HT1080 (cell line): ENCODE measurements at regions not wholly inside any gene's neighbourhood (a gene's known extent, or its start where the extent isn't known, plus 50 kb on each side); places are given as distances from the start of the nearest gene placed in this dataset.

ENCODE experiments used
- DNase-seq: peaks from one replicate; pipeline ENCODE4 v3.0.0-alpha.2; 2015; ENCODE audit warnings: low read depth

DNA sequence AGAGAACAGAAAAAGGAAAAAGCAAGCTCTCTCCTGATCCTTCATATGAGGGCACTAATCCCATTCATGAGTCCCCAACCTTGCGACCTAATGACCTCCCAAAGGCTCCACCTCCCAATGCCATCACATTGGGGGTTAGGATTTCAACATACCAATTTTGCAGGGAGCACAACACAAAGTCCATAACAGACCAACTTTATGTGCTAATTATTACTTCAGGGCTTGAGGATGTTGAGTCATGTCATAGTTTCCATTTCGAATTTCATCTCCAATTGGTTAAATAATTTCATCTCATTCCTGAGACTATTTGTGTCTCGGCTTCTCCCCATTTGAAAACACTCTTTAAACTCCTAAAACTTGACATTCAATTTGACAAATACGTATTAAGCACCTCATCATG is 69.9 kb upstream of the KLF7 start:
- DNase-seq, result no peak

GRCh38 chr2:207236156-207236935 is 70.6 kb upstream of the KLF7 start:
- no peak for DNase-seq

DNA sequence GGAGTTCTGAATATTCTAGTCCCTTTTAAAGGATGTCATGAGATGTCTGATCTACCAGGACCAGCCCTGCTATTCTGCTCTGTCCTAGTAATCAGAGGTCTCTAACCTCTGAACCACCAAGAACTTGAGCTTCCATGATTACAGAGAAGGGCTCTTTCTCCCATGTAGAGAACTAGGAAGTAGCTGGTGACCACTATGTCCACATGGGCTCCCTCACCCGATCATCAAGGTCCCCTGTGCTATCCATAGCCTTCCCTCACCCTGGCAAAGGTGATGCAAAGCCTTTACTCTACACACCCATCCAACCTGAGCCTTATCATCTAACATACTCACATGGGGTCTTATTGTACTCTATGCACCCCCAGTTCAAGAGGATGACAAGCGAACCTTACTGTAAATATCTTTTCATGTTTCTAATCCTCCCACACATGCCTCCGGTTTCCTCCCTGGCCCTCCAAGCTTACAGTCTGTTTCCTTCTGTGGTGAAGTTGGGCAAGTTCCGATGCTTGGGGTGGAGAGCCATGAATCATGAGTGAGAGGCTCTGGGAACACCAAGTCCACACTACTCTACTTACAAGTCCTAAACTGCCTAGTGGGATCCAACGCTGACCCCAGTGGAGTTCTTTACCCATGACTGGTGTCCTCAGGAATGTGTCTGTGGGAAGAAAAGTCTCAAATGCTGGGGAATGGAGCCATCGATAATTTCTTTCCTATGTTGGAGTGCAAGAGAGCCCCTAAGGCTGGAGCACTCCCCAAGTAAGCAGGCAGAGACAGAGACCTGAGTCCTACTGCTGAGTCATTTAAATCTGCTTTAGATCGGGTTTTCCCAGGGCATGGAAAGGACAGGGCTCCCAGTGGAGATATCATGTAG is 73.3 kb upstream of the KLF7 start:
- DNase-seq, result peak; percentile 99

- DNase-seq, result peak; percentile 57
Measured at GRCh38 chr2:207239754-207240494, 74.2 kb upstream of the KLF7 start.

DNA sequence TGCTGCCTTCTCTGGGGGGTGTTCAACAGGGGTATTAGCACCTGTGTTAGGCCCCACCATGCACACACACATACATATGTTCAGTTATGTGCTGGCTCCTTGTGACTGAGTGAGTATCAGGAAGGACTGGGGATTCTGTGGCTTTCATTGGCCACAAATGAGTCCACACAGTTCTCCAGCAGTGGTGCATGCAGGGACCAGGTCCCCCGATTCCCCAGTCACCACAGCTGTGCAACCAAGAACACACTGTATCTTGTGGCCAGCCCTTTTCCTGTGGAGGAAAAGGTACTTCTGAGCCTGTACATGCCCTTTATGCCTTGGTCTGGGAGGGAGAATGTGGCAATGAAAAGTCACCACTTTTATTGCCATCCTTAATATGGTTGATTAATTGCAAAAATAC is 74.9 kb upstream of the KLF7 start:
- peak; percentile 50 for DNase-seq

DNA sequence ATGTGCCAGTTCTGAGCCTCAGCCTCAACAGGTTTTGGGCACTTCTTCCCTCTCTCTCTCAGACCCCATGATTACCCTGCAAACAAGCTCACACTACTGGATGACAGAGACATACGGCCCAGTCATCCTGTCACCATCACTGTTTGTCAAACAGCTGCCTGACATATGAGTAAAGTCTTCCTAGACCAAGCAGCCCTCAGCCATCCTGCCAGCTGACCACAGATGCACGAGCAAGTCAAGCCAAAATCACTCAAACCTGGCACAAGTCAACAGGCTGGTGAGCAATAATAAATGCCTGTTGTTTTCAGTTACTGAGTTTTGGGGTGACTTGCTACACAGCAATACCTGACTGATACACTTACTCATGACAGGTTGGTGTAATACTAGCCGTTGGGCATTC is 75.5 kb upstream of the KLF7 start:
- peak; percentile 69 for DNase-seq

DNA sequence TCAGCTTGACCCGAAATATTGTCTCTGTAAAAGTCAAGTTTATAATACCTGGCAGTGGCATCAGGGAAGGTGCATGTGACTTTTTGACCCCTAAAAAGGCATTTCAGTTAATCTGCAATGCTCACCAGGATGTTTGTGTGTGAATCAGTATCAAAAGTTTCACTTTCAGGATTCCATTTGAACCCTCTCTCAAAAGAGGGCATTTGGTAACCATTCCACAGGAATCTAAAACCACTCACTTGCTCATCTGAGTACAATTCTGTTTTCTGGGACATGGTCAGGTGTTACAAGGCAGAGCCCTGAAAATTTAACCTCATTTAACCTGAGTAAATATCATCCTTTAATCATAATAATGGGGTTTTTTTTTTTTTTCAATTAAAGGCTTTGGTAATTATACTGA is 77.9 kb upstream of the KLF7 start:
- DNase-seq, result no peak

GRCh38 chr2:207244971-207245925 is 79.5 kb upstream of the KLF7 start:
- no peak for DNase-seq

- DNase-seq, result peak; percentile 67
Measured at GRCh38 chr2:207248702-207249377, 83.1 kb upstream of the KLF7 start.

DNA sequence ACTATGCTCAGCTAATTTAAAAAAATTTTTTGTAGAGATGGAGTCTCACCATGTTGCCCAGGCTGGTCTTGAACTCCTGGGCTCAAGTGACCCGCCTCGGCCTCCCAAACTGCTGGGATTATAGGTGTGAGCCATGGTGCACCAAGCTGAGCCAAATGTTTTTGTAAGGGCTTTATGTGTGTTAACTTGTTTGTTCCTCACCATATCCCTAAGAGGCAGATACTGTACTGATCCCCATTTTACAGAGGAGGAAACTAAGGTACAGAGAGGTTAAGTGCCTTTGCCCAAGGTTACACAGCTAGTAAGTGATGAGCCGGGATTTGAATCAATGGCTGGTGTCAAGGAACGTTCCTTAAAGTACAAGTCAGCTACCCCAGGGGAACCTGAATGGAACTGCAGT is 85.3 kb upstream of the KLF7 start:
- DNase-seq, result no peak

DNA sequence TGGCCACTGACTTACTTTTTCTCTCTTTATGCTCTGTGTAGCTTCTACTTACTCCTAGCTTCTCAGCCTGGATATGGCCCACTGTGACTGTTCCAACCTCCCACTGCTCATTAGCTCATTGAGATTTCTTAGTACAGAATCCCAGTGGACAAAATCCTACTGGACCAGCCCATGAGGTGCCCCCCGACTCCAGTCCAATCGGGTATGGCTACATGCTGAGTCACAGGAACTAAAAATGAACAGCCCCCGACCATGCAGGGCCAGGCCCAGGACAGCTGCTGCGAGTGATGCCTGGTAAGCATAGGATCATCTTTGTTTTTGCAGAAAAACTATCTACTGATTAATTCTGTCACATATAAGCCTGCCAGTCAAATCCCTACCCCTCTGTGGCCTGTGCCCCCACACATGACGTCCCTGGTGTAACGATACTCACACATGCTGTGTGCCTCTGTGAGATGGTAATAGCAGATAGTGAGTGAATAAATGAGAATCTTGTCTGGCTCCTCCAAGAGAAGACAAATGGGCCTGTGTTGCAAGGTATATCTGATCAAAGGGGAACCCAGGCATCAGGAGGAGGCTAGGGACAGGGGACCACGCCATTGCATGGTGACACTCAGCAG is 85.9 kb upstream of the KLF7 start:
- peak; percentile 63 for DNase-seq

- DNase-seq, result no peak
Measured at GRCh38 chr2:207252416-207252815, 86.7 kb upstream of the KLF7 start.

DNA sequence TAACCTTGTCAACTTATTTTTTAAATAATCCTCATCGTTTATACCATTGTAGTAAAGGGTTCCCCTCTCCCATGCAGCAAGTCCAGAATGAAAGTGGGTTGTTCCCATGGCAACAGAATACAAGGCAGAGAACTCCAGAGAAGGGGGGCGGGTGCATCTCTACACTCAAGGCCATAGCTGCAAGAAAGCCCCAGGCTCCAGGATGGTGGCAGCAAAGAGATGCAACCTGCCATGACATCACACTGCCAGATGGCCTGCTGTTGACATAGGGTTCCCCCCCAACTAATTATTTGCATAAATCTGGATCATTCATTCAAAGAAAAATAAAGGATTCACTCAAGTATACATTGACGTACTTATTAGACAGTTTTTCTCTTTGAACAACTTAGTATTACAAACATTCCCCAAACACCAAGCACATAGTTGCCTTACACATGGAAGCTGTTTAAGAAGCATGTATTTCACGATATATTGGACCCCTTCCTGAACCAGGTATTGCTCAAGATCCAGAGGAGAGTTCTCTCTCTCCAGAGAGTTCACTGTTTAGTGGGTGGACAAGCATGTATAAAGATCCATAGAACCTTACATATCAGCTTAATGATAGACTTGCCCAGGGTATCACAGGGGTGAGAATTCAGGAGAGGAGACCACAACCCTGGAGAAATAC is 87.4 kb upstream of the KLF7 start:
- DNase-seq, result peak; percentile 40

GRCh38 chr2:207253666-207254345 is 88.1 kb upstream of the KLF7 start:
- DNase-seq, result peak; percentile 94

DNA sequence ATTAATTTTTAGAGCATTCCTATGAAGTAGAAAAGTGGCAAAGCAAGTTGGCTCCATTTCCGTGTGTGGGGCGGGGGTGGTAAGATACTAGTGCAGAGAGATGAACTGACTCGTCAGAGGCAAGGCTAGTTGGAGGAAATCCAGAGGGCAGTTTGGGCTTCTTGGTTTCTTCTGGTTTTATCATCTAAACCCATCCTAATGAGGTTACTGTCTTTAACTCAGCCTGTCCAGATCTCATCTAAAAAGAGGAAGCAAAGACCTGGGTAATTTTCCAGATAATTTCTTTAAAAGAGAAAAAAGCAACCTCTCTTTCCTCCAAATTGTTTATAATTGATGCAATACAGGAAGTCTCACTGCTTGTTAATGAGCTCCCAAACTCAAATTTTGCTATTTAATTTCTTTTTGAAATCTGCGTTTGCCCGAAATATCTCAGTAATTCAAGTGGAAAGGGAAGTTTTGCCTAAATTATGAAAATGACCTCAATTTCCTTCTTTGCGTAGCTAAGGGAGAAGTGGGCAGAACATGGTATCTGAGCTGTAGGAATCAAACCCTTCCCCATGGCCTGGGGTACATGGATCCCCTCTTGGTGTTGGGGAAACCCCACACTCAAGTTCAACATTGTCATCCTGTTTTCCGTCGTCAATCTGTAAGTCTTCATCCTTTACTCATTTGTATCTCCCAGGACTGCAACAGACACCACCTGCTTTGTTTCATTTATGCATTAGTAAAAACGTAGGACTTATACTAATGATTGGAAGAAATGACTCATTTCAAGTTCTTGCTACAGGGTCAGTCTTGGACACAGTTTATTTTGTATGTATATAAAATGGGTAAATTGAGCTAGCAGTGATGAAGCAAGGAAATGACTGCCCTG is 89.1 kb upstream of the KLF7 start:
- peak; percentile 56 for DNase-seq

DNA sequence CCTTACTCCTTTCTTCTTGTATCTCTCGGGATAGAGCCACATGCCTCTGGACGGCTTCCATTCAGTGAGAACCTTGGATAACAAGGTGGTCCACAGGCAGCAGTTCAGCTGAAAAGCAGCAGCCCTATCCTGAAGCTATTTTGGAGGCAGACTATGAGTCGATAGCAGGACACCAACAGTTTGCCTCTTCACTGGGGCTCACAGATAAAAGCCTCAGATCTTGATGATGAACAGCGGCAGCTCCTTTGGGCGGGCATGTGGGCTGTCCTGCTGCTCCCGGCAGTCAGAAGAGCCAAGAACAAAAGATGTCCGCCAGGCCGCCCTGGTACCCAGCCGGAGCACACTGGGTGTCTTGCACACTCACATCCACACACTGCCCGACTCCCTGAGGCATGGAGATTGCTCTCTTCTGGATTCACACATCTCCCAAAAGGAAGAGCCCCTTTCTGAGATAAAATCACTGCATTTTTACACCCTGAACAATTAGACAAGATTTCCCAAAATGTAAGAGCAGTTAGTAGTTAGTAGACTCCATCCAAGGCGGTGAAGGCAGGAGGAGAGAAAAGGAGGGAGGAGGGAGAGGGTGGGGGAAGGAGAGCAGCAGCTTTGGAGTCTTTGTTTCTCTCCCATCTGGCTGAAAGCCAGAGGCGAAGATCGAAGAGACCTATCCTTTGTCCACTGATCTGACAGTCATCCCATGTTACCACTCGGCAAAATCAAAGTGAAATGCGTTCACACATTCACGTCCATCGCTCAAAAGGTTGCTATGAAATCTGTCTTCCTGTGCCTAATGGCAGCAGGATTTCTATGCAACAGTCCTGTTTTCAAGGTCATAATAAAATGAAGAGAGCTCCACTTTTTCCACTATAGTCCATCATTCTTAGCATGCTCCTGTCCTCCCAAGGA is 90.1 kb upstream of the KLF7 start:
- DNase-seq, result no peak
